ENCODE measurements at regions not wholly inside any gene's neighbourhood (a gene's known extent, or its start where the extent isn't known, plus 50 kb on each side); places are given as distances from the start of the nearest gene placed in this dataset.

- TF ChIP-seq, protein P1, sequence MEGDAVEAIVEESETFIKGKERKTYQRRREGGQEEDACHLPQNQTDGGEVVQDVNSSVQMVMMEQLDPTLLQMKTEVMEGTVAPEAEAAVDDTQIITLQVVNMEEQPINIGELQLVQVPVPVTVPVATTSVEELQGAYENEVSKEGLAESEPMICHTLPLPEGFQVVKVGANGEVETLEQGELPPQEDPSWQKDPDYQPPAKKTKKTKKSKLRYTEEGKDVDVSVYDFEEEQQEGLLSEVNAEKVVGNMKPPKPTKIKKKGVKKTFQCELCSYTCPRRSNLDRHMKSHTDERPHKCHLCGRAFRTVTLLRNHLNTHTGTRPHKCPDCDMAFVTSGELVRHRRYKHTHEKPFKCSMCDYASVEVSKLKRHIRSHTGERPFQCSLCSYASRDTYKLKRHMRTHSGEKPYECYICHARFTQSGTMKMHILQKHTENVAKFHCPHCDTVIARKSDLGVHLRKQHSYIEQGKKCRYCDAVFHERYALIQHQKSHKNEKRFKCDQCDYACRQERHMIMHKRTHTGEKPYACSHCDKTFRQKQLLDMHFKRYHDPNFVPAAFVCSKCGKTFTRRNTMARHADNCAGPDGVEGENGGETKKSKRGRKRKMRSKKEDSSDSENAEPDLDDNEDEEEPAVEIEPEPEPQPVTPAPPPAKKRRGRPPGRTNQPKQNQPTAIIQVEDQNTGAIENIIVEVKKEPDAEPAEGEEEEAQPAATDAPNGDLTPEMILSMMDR (conservative IDR thresholded peaks at IDR 0.05; ENCODE audit: low read length) = no peak
- TF ChIP-seq EZH2phosphoT487 (IDR thresholded peaks at IDR 0.05; ENCODE audit: borderline replicate concordance) = no peak
Measured at GRCh38 chr9:94199776-94200175, 59.3 kb upstream of the ZNF169 start.
